Activated CD4-positive, CD25-positive, alpha-beta regulatory T cell treated with anti-CD3 and anti-CD28 coated beads, Interleukin-2, amount 50 U/mL, for 24 hours (primary cell): ENCODE measurements at regions not wholly inside any gene's neighbourhood (a gene's known extent, or its start where the extent isn't known, plus 50 kb on each side); places are given as distances from the start of the nearest gene placed in this dataset.
A peak's percentile ranks its signal among the peaks of the same experiment; 100 is the strongest.
"Not testable (repeated sequence)": the region's sequence is repeated elsewhere in the genome, so short reads cannot be mapped to it uniquely, and the experiment has no call there.

Source experiments
- ATAC-seq, 2 donors: fragments of 150-1000 bp; cut with Tn5 transposase; one replicate each; pipeline ENCODE4 v1.10.0; 2021; ENCODE audit warnings: mild to moderate bottlenecking in 1 of 2, moderate library complexity in 1 of 2

- ATAC-seq: no peak
These were observed 135.2 kb upstream of the FAM9C start for GRCh38 chrX:13179586-13179985.

GRCh38 chrX:13179100-13179499, 134.7 kb upstream of the FAM9C start:
- ATAC-seq: no peak

- ATAC-seq: no peak
These were observed 133.6 kb upstream of the FAM9C start for GRCh38 chrX:13177921-13178566.

GRCh38 chrX:13175056-13175455, 130.6 kb upstream of the FAM9C start:
- no peak for ATAC-seq

GRCh38 chrX:13170966-13171558, 126.6 kb upstream of the FAM9C start:
- no peak for ATAC-seq

- no peak for ATAC-seq
These were observed 125.3 kb upstream of the FAM9C start for GRCh38 chrX:13169684-13170083.

- ATAC-seq: peak; percentile 35 to 56
These were observed 123.8 kb upstream of the FAM9C start for GRCh38 chrX:13168269-13168668.

- peak in 1 of 2 donors; percentile 32 for ATAC-seq
These were observed 123.2 kb upstream of the FAM9C start for GRCh38 chrX:13167481-13168231.

GRCh38 chrX:13165266-13166189, 121.1 kb upstream of the FAM9C start:
- no peak for ATAC-seq

- no peak for ATAC-seq
These were observed 120.2 kb upstream of the FAM9C start for GRCh38 chrX:13164611-13165010.

- ATAC-seq: no peak
These were observed 118.5 kb upstream of the FAM9C start for GRCh38 chrX:13162772-13163410.

GRCh38 chrX:13159886-13160285, 115.5 kb upstream of the FAM9C start:
- no peak for ATAC-seq

- no peak for ATAC-seq
These were observed 114.5 kb upstream of the FAM9C start for GRCh38 chrX:13158911-13159310.

- not testable (repeated sequence) for ATAC-seq
These were observed 111.1 kb upstream of the FAM9C start for GRCh38 chrX:13155550-13155949.

- ATAC-seq: no peak
These were observed 109.4 kb upstream of the FAM9C start for GRCh38 chrX:13153796-13154195.

GRCh38 chrX:13152518-13153185, 108.2 kb upstream of the FAM9C start:
- ATAC-seq: no peak

- peak; percentile 66 to 77 for ATAC-seq
These were observed 107.6 kb upstream of the FAM9C start for GRCh38 chrX:13151828-13152517.

- ATAC-seq: no peak
These were observed 105.4 kb upstream of the FAM9C start for GRCh38 chrX:13149702-13150350.

GRCh38 chrX:13147733-13148132, 103.3 kb upstream of the FAM9C start:
- ATAC-seq: no peak

- no peak for ATAC-seq
These were observed 102.7 kb upstream of the FAM9C start for GRCh38 chrX:13147147-13147546.
